GM20431 (cell line): ENCODE measurements at regions not wholly inside any gene's neighbourhood (a gene's known extent, or its start where the extent isn't known, plus 50 kb on each side); places are given as distances from the start of the nearest gene placed in this dataset.

Experiments used
- in situ Hi-C: fragments of 300-500 bp; cut with MseI, MboI; formaldehyde crosslinking; loops from one replicate; pipeline ENCODE4 v1.15.0; 2020; ENCODE audit warnings: low sequenced_read_pairs; ENCODE audit not compliant: unreplicated experiment

DNA sequence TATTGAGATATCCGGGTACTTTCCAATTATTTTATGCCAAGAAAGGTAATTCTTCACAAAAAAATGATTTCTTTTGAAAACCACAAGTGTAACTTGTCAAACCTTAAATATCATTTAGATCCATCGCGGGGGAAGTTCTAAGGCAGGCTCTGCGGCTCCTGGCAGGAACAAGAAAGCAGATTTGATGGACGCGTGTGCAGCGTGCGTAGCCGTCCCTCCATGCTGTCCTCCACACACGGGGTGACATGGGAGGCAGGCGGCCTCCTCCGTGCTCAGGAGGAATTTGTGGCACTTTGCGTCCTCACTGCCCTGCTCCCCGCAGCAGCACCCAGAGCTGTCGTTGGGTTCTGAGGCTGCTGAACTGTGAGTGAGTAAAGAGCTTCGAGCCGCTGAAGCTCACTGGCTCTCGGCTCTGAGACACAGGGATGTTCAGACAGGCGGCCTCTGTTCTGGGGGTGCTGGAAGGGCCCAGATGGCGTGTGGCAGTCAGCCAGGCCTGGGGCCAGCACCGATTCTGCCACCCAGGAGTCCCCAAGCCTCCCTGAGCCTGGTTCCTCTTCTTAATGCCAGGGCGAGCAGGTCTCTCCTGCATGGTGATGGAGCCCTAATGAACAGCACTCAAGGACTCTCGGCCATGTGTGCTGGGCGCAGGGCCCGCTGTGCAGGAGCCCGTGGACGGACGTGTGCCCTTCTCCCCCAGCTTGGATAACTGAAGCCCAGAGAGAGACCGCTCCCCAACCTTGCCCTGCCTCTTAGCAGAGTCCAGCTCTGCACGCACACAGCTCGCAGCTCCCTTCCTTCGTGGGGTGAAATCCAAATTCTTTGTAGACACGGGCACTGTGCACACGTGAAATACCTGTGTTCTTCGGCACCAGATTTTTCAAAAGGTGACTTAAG is 185.4 kb upstream of the SHH start:
- in situ Hi-C loops = no loop called here

DNA sequence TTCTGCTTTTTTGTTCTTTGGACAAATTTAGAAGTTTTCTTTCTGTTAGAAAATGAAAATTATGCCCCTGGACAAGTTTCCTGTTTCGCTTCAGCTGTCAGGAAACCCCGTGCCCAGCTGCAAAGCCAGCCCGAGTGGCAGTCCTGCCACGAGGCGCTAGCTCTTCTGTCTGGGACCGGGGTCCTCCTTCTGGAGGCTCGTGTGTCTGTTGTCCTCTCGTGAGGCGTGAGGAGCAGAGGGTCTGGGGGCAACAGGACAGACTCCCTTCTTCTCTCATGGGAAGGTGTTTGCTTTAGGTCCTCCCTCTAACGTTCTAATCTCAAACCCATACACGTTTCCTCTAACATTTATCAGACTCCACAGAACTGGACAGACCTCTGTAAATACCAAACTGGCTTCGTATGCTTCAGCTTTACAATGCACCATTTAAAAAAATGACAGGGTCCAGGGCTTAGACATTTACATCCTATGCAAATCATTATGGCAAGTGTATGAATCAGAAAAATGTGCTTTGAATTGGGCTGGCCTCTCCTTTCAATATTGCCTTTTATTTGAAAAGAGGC is 184.5 kb upstream of the SHH start:
- in situ Hi-C loops = no loop called here

DNA sequence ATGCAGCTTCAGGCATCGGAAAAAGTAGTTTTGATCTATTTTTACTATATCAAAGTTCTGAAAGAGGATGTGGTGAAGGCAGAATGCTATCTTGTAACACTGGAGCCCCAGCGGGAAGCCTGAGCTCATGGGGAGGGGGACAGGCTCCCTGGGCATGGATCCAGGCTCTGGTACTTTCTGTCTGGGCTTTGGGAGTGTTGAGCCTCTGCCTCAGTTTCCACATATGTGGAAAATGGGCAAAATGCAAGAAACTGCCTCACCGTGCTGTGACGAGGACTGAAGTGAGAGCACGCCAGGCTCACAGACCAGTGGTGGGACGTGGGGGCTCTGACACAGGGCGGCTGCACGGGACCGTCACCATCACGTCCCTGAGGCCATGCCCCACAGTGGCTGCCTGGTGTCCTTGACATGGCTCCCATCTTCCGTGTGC is 182.9 kb upstream of the SHH start:
- in situ Hi-C loops = no loop called here

DNA sequence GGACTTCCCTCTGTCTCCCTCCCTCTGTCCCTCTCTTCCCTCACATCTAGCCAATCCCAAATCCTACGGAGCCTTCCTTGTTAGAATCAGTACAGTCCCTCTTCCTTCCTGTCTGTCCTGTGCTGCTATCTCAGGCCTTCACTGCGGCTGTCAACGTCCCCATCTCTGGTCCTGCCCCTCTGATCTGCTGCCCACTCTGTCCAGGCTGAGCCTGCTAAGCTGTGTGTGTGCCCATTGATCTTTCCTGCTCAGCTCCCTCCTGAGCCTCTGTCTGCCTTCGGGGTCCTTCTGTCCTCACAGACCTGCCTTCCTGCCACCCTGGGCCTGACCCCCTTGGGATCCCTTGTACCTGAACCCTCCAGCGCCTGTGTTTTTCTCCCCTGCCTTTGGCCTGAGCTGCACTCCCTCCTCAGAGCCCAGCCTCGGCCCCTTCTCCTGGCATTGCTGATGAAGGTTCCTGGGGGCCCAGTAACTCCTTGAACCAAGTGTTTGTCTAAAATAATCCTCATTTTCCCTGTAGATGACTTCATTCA is 182.1 kb upstream of the SHH start:
- in situ Hi-C loops = no loop called here

DNA sequence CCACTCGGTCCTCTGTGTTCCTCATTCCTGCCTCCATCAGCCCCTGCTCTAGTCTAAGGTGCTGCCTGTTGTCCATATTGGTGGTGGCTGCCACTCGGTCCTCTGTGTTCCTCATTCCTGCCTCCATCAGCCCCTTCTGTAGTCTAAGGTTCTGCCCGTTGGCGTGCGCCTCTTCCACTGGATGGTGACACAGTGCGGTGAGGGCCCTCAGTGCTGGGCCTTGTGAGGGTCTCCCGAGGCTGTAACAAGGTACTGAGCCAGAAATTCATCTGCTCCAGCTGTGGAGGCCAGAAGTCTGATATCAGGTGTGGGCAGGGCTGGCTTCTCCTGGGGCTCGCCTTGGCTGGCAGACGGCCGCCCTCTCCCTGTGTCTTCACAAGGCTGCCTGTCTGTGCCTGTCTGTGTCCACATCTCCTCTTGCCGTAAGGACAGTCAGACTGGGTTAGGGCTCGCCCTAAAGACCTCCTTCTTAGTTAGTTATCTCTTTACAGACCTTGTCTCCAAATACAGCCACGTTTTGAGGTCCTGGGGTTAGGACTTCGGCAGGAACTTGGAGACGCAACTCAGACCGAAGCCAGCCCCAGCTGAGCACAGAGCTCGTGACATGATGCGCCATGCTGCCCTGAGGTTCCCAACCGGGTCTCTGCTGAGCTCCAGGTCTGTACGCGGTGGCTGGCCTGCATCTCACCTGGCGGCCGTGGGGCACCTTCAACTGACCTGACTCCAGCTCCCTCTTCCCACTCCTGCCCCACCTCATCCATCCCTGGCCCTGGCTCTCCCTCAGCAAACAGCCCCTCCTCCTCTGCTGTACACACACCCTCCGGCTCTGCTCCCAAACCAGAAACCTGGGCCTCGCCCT is 181.4 kb upstream of the SHH start:
- in situ Hi-C loops = no loop called here

DNA sequence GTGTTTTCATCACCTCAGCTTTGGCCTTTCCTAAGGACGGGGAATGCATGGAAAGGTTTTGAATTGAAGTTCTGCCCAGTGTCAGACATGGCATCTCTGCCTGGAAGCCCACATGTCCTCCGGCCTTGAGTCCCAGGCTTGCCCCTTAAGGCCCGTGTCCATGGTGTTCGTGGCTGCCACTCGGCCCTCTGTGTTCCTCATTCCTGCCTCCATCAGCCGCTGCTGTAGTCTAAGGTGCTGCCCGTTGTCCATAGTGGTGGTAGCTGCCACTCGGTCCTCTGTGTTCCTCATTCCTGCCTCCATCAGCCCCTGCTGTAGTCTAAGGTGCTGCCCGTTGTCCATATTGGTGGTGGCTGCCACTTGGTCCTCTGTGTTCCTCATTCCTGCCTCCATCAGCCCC is 180.7 kb upstream of the SHH start:
- in situ Hi-C loops = no loop called here

DNA sequence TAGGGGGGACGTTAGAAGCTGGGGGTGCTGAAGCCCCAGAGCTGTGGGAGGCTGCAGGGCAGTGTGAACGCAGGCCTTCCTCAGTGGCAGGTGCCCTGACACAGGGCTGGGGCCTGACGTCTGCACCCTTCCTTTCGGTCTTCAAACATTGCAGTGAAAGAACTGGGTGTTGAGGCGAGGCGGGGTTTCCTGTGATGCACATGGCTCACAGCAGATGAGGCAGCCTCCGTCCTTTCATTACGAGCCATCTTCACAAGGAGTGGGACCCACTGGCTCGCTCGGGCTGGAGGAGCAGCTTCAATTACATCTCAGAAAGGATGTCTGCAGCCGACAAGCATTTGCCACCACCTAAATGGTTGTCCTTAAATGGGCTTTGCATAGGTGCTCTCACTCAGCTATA is 180.3 kb upstream of the SHH start:
- in situ Hi-C loops = no loop called here

DNA sequence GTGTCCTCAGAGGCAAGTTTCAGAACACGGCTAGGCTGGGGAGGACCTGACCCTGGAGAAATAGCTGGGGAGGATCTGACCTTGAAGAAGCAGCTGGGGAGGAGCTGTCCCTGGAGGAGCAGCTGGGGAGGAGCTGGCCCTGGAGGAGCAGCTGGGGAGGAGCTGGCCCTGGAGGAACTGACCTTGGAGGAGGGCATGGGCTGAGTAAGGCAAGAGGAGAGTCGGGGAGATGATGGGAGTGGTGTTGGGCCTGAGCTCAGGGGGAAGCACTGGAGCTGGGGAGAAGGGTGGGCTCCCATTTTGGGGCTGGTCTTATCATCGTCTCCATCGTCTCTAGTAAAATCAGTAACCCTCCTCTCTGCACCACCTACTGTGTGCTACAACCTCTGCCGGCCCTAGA is 179.8 kb upstream of the SHH start:
- in situ Hi-C loops = no loop called here

DNA sequence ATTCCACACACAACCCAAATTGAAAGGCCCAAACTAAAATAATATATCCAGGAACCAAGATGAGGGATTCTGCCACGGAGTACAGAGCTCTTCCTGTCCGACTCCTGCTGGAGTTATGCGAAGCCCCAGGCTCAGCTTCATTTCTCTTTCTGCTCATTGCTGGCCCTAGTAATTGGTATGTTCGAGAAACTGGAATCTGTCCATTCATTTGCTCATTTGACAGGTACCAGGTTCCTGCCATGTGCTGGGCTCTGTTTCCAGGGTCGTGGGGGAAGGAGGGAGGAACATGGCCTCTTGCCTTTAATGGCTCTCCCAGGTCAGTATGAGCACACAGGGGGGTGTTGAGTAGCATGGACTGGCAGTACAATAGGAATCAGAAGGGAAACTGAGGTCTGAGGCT is 179.2 kb upstream of the SHH start:
- in situ Hi-C loops = no loop called here

DNA sequence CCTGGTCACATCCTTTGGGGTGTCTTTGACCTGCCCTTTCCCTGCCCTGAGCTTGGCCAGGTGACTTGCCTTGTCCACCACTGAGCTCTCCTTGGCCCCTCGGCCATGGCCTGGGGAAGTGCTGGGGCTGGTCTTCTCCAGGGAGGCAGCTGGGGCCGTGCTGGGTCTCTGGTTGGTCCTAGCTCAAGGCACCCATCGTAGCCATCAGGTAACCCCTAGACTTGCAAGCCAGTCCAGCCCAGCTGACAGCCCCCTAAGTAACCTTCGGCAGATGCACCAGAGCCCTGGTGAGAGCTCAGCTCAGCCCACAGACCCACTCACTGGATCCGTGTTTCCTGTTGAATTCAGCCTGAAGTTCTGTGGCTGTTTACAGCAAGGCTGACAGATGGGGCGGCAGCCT is 176.2 kb upstream of the SHH start:
- in situ Hi-C loops = no loop called here

DNA sequence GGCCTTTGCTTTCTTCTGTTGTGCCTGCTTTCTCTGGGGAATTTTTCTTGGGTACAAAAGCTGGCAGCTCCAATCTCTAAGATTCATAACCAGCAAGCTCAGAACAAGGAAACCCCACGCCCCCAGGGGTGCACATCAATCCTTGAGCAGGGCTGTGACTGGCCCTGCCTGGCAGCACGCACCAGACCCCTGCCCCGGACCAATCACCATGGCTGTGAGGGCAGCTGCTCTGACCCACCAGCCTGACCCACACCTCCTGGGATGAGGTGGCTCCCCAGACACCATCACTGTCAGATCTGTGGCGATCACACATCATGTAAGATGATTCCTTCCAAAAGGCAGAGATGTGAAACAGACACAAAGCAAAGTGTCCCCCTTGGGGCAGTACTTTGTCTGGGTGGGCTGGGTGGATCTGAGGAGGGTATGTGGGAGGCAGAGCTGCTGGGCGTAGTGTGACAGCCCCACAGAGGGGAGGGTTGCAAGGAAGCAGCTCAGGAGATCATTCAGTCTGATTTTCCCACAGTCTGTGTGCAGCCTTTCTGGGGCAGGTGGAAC is 175.5 kb upstream of the SHH start:
- in situ Hi-C loops = no loop called here

DNA sequence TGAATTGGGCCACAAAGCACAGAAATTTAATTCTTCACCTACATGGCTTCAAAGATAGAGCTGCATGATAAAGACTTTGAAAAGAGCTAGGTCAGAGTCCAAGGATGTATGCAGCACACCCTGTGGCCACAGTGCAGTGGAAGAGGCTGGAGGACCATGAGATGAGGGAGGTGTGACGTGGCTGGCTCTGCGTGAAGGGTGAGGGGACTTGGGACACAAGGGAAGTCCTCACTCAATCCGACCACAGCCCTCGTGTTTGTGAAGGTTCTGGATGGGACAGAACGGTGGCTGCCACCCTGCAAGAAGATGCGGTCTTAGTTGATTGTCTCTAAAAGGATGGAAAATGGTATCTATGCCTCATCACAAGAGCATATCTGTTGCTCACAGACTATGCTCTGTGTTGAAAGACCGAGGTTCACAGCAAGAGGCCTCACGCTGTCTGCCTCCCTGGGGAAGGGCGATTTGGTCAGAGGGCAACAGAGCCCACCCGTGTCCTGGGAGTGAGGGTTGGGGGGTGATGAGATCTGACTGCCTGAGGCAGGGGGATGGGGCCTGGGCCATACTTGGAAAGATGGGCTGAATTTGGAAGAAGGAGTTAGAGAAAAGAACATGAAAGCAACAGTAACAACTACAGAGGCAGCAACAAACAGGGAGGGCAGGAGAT is 174.4 kb upstream of the SHH start:
- in situ Hi-C loops = no loop called here

DNA sequence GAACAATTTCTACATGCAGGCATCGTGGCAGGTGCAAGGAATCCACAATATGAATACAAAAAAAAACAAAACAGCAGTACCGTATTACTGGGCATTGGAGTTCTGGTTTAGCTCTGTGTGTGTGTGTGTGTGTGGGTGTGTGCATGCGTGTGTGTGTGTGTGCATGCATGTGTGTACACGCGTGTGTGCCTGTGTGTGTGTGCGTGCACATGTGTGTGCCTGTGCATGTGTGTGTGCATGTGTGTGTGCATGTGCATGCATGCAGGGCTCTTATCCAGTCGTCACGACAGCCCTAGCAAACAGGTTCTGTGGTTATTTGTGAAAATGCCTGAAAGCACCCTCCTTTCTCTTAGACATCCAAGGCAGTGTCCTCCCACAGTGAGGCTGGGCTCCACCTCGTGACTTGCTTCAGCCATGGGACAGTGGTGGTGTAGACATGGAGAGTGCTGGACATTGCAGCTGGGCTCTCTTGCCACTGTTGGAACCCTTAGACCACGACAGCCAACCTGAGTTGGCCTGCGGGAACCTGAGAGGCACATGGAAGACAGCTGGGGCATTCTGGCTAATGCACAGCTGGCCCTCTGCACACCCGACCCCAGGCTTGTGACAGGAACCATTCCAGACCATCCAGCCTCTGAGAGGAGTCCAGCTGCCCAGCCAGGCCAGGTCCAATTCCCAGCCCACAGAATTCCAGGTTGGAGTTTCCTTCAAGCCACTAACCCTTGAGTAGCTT is 173.4 kb upstream of the SHH start:
- in situ Hi-C loops = no loop called here

DNA sequence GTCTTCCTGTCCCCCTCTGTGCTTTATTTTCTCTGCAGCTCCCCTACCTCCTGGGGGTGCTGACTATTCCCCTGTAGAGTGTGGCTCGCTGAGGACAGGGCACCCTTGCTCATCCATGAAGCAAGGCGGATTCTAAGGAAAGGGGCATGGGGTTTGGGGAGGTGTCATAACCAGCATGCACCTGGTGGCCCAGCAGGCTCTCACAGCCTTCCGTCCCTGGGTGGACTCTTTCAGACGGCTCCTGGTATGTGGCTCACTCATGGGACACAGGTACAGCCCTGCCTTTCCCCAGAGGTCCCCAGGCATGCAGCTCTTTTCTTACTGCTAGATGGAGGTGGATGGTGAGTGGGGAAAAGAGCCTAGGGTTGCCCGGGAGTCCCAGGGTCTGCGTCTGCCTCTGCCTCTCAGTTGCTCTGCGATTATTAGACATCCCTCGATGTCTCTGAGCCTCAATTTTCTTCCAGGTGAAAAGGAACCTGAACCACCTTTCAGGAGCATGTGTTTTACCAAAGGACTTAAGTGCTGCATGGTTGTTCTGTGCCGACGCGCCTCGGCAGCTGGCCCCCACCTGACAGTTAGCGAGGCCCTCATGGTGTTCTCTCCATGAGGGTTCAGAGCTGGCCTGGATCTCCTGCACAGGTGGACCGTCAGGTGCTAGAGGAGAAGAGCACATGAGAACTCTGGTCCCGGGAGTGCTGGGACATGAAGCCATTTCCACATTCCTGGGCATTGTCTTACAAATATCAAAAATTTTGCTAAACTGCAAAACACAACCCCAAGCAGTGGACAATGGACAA is 172.5 kb upstream of the SHH start:
- in situ Hi-C loops = no loop called here

DNA sequence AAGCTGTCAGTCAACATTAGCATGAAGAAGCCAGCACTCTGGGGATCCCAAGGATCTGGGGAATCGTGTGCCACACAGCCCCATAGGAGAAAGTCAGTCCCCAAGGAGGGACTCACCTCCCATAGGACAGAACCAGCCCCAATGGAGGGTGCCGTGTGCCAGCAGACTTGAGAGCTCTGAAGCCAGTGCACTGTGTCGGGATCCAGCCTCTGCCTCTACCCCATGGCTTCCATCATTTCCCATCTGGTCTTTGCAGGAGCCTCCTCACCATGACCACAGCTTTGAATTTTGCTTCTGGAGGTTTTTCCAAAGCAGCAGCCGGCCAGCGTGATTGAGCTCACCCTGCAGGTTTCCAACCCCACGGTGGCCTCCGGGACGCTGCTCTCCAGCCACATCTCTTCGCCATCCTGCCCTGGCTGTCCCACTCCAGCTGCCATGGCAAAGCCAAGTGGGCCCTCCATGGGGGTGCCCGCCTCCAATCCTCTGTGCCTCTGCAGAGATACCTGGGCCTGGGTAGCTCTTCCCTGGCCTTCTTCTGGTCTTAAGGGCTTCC is 171.8 kb upstream of the SHH start:
- in situ Hi-C loops = no loop called here

DNA sequence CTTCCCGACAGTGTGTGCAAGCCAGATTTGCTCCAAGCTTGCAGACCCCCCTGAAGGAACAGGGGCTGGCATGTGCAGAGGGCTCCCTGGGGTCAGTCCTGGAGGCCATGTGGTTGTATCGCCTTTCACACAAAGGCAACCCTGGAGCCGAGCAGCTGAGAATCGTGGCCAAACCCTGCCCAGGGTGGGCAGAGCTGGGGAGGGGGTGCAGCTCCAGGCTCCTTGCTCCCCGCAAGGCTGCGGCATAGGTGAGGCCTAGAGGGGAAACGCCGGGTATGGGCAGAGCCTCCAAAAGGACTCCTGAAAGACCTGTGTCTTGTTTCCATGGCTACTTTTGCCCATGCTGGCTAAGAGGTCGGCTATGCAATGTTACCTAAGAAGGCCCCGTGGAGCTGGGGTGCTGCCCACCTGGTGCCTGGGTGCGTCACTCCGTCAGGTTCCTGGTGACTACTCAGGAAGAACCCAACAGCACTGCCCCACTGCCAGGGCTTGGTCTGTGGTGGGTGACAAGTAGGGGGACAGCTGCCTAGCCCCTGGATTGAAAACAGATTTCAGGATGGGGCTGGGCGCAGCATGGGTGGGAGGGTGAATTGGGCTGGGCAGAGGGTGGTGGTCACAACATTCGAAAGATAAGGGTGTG is 171.0 kb upstream of the SHH start:
- in situ Hi-C loops = no loop called here

DNA sequence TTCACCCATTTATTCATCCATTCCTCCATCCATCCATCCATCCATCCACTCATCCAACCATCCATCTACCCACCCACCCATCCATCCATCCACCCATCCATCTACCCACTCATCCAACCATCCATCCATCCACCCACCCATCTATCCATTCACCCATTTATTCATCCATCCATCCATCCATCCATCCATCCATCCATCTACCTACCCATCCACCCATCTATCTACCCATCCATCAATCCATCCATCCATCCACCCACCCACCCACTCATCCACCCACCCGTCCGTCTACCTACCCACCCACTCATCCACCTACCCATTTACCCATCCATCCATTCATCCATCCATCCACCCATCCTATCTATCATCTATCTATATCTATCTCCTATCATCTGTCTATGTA is 169.4 kb upstream of the SHH start:
- in situ Hi-C loops = no loop called here

DNA sequence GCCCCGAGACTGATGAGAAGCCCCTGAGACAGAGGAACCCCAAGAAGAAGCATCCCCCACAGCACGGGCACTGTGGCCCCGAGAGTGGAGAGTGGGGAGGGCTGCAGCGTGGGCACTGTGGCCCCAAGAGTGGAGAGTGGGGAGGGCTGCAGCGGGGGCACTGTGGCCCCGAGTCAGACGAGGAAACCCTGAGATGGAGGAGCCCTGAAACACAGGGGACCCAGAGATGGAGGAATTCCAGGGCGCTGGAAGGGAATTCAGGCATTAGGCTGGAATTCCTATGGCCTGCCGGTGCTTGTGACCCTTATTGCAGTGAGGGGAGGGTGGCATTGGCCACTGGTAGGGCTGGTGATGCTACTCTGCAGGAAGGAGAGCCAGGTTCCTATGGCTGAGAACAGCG is 168.6 kb upstream of the SHH start:
- in situ Hi-C loops = no loop called here
